ENCODE measurements at regions not wholly inside any gene's neighbourhood (a gene's known extent, or its start where the extent isn't known, plus 50 kb on each side); places are given as distances from the start of the nearest gene placed in this dataset.
"Not testable (repeated sequence)": the region's sequence is repeated elsewhere in the genome, so short reads cannot be mapped to it uniquely, and the experiment has no call there.

GRCh38 chr6:27140999-27141528 lies 106.4 kb upstream of the PRSS16 start:
- POLR2A ChIA-PET, result no interaction called here
- intact Hi-C loops (cut with micrococcal nuclease; ENCODE audit: unreplicated experiment), result no loop called here

GRCh38 chr6:27141529-27142015 lies 105.9 kb upstream of the PRSS16 start:
- DNase-seq (ENCODE audit: low read depth, low spot score) (no peak), ATAC-seq (no peak)
- BruUV-seq (replicated peaks), result no TSS peak
- no peak overlapping the region for H3K4me3 ChIP-seq (ENCODE audit: low read depth in 2 of 2, low read length in 2 of 2)
- TF ChIP-seq CTCF (IDR thresholded peaks at IDR 0.05), result no peak
- TF ChIP-seq POLR2AphosphoS5 (IDR thresholded peaks at IDR 0.05; ENCODE audit: low read depth, low read length), result no peak
- no peak for TF ChIP-seq TCF7L2 (IDR thresholded peaks at IDR 0.05; ENCODE audit: low read depth, low read length)
- no peak for TF ChIP-seq REST (IDR thresholded peaks at IDR 0.05; ENCODE audit: insufficient read depth in 1 of 2, low read depth in 2 of 2, low read length in 1 of 2)
- TF ChIP-seq SIN3A (IDR thresholded peaks at IDR 0.05; ENCODE audit: borderline replicate concordance, insufficient read depth, low read depth, low read length), result no peak
- ChIA-PET CTCF (no interaction called here), POLR2A (no interaction called here)
- peak overlapping the region; percentile 54 for H3K27ac ChIP-seq (ENCODE audit: low read length)
- intact Hi-C loops (cut with micrococcal nuclease; ENCODE audit: unreplicated experiment) (no loop called here), in situ Hi-C loops (cut with HindIII; ENCODE audit: low pct_unique_long_range_greater_than_20kb, low sequenced_read_pairs) (no loop called here)
- peaks cover 7% of the 10 kb centered on the region for H3K36me3 ChIP-seq (ENCODE audit: control insufficient read depth, insufficient read depth, low read length)
- H3K27me3 ChIP-seq (ENCODE audit: control insufficient read depth, insufficient read depth, low read length), result no peaks in the 10 kb centered on the region
- H3K4me1 ChIP-seq (ENCODE audit: control insufficient read depth, insufficient read depth, low read length), result peaks cover 18% of the 10 kb centered on the region
- no peaks in the 10 kb centered on the region for H3K9me3 ChIP-seq (ENCODE audit: control insufficient read depth, insufficient read depth, low read depth, low read length)

More at GRCh38 chr6:27140999-27141528, 106.4 kb upstream of the PRSS16 start:
- TF ChIP-seq TCF7L2 (IDR thresholded peaks at IDR 0.05; ENCODE audit: low read depth, low read length) (no peak), CTCF (IDR thresholded peaks at IDR 0.05) (no peak), POLR2AphosphoS5 (IDR thresholded peaks at IDR 0.05; ENCODE audit: low read depth, low read length) (no peak), SIN3A (IDR thresholded peaks at IDR 0.05; ENCODE audit: borderline replicate concordance, insufficient read depth, low read depth, low read length) (no peak), REST (IDR thresholded peaks at IDR 0.05; ENCODE audit: insufficient read depth in 1 of 2, low read depth in 2 of 2, low read length in 1 of 2) (no peak)
- Histone ChIP-seq H3K4me1 (ENCODE audit: control insufficient read depth, insufficient read depth, low read length) (peaks cover 22% of the 10 kb centered on the region), H3K27me3 (ENCODE audit: control insufficient read depth, insufficient read depth, low read length) (no peaks in the 10 kb centered on the region), H3K9me3 (ENCODE audit: control insufficient read depth, insufficient read depth, low read depth, low read length) (no peaks in the 10 kb centered on the region), H3K4me3 (ENCODE audit: low read depth in 2 of 2, low read length in 2 of 2) (no peak overlapping the region; a peak in 1 of 4 replicates), H3K36me3 (ENCODE audit: control insufficient read depth, insufficient read depth, low read length) (peaks cover 7% of the 10 kb centered on the region), H3K27ac (ENCODE audit: low read length) (peak overlapping the region; percentile 54)
- BruUV-seq (replicated peaks), result no TSS peak
- in situ Hi-C loops (cut with HindIII; ENCODE audit: low pct_unique_long_range_greater_than_20kb, low sequenced_read_pairs), result no loop called here
- CTCF ChIA-PET, result no interaction called here
- DNase-seq (ENCODE audit: low read depth, low spot score), result no peak
- ATAC-seq, result no peak

GRCh38 chr6:27143020-27143388 lies 104.5 kb upstream of the PRSS16 start:
- Histone ChIP-seq H3K27ac (ENCODE audit: low read length) (peak overlapping the region; percentile 97), H3K4me3 (ENCODE audit: low read depth in 2 of 2, low read length in 2 of 2) (peak overlapping the region in 1 of 2 experiments; percentile 100; a peak in 1 of 4 replicates), H3K4me1 (ENCODE audit: control insufficient read depth, insufficient read depth, low read length) (peaks cover 13% of the 10 kb centered on the region)
- in situ Hi-C loops (cut with HindIII; ENCODE audit: low pct_unique_long_range_greater_than_20kb, low sequenced_read_pairs); H3K9me3 ChIP-seq (ENCODE audit: control insufficient read depth, insufficient read depth, low read depth, low read length); CTCF ChIA-PET; ATAC-seq; H3K36me3 ChIP-seq (ENCODE audit: control insufficient read depth, insufficient read depth, low read length); DNase-seq (ENCODE audit: low read depth, low spot score); BruUV-seq (replicated peaks); intact Hi-C loops (cut with micrococcal nuclease; ENCODE audit: unreplicated experiment); H3K27me3 ChIP-seq (ENCODE audit: control insufficient read depth, insufficient read depth, low read length): not testable (repeated sequence)
- POLR2A ChIA-PET, result interaction anchor here (0.6 to 0.7 kb wide), 3 partner anchors 10 to 665 kb away, joined by 3 to 18 read pairs (median 6); a partner anchor contains a TSS

Data from Panc1 (cell line).